ENCODE measurements at regions not wholly inside any gene's neighbourhood (a gene's known extent, or its start where the extent isn't known, plus 50 kb on each side); places are given as distances from the start of the nearest gene placed in this dataset.
"Not testable (repeated sequence)": the region's sequence is repeated elsewhere in the genome, so short reads cannot be mapped to it uniquely, and the experiment has no call there.

DNA sequence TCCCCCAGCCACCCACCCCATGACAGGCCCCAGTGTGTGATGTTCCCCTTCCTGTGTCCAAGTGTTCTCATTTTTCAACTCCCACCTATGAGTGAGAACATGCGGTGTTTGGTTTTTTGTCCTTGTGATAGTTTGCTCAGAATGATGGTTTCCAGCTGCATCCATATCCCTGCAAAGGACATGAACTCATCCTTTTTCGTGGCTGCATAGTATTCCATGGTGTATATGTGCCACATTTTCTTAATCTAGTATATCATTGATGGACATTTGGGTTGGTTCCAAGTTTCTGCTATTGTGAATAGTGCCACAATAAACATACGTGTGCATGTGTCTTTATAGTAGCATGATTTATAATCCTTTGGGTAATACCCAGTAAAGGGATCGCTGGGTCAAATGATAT lies 273.0 kb downstream of the TEX29 start:
- not testable (repeated sequence) for H3K27me3 ChIP-seq (ENCODE audit: low read depth, low read length); H3K4me1 ChIP-seq (ENCODE audit: control insufficient read depth in 1 of 2, insufficient read depth in 2 of 2, low read length in 2 of 2); H3K9me3 ChIP-seq (ENCODE audit: control insufficient read depth in 1 of 2, low read length in 2 of 2); H3K4me3 ChIP-seq (ENCODE audit: low read depth in 1 of 2, low read length in 2 of 2); H3K27ac ChIP-seq (ENCODE audit: low read length); H3K36me3 ChIP-seq (ENCODE audit: control insufficient read depth in 1 of 2, insufficient read depth in 2 of 2, low read length in 2 of 2)

DNA sequence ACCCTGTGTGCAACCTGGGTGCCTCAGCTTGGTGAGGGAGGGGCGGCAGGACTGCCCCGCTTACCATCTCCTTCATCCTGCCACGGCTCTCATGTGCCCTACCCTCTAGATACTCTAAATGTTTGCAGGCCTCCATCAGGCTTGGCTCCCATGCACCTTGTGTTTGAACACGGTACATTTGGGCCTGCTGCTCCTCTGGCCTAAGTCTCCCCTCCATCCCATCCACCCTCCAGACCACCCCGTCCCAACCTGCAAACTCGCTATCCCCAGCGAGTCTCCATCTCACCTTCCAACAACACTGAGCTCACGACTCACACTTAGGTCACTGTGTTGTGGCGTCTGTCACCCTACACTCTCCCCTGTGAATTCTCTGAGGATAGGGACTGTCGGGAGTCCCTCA lies 274.2 kb downstream of the TEX29 start:
- H3K4me1 ChIP-seq (ENCODE audit: control insufficient read depth in 1 of 2, insufficient read depth in 2 of 2, low read length in 2 of 2) = no peaks in the 10 kb centered on the region
- no peaks in the 10 kb centered on the region for H3K9me3 ChIP-seq (ENCODE audit: control insufficient read depth in 1 of 2, low read length in 2 of 2)
- H3K36me3 ChIP-seq (ENCODE audit: control insufficient read depth in 1 of 2, insufficient read depth in 2 of 2, low read length in 2 of 2) = no peaks in the 10 kb centered on the region
- H3K27me3 ChIP-seq (ENCODE audit: low read depth, low read length) = no peaks in the 10 kb centered on the region
- no peak overlapping the region for H3K4me3 ChIP-seq (ENCODE audit: low read depth in 1 of 2, low read length in 2 of 2)
- no peak overlapping the region for H3K27ac ChIP-seq (ENCODE audit: low read length)

DNA sequence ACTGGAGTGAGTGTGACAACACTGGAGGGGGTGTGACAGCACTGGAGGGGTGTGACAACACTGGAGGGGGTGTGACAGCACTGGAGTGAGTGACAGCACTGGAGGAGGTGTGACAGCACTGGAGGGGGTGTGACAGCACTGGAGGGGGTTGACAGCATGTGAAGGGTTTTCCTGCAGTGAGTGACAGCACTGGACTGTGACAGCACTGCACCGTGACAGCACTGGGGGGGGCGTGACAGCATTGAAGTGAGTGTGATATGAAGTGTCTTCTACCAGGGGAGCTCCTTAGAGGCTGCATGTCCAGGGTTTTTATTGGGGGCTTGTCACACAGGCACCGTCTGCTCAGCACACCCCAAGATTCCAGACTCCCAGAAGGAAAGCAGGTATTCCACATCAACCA lies 274.8 kb downstream of the TEX29 start:
- Histone ChIP-seq H3K36me3 (ENCODE audit: control insufficient read depth in 1 of 2, insufficient read depth in 2 of 2, low read length in 2 of 2) (no peaks in the 10 kb centered on the region), H3K27me3 (ENCODE audit: low read depth, low read length) (no peaks in the 10 kb centered on the region), H3K27ac (ENCODE audit: low read length) (no peak overlapping the region), H3K9me3 (ENCODE audit: control insufficient read depth in 1 of 2, low read length in 2 of 2) (no peaks in the 10 kb centered on the region), H3K4me3 (ENCODE audit: low read depth in 1 of 2, low read length in 2 of 2) (no peak overlapping the region), H3K4me1 (ENCODE audit: control insufficient read depth in 1 of 2, insufficient read depth in 2 of 2, low read length in 2 of 2) (no peaks in the 10 kb centered on the region)

DNA sequence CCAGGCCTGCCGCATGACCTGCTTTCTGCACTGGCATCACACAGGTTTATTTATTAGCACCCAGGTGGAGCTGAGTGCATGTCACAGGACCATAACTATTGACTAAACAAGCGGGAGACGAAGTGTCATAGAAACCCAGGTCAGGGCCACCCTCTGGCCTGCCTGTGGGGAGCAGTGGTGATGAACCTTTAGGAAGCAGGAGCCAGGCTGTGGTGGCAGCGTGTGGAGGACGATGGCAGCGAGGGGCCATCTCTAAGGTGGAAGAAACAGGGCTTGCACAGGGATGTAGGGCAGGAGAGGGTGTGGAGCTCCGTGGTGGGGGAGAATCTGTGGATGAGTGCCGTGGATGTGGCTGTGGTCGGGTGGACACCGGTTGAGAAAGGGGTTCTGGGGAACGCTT lies 275.3 kb downstream of the TEX29 start:
- Histone ChIP-seq H3K4me3 (ENCODE audit: low read depth in 1 of 2, low read length in 2 of 2) (no peak overlapping the region), H3K27me3 (ENCODE audit: low read depth, low read length) (no peaks in the 10 kb centered on the region), H3K4me1 (ENCODE audit: control insufficient read depth in 1 of 2, insufficient read depth in 2 of 2, low read length in 2 of 2) (no peaks in the 10 kb centered on the region), H3K27ac (ENCODE audit: low read length) (no peak overlapping the region), H3K36me3 (ENCODE audit: control insufficient read depth in 1 of 2, insufficient read depth in 2 of 2, low read length in 2 of 2) (no peaks in the 10 kb centered on the region), H3K9me3 (ENCODE audit: control insufficient read depth in 1 of 2, low read length in 2 of 2) (no peaks in the 10 kb centered on the region)

DNA sequence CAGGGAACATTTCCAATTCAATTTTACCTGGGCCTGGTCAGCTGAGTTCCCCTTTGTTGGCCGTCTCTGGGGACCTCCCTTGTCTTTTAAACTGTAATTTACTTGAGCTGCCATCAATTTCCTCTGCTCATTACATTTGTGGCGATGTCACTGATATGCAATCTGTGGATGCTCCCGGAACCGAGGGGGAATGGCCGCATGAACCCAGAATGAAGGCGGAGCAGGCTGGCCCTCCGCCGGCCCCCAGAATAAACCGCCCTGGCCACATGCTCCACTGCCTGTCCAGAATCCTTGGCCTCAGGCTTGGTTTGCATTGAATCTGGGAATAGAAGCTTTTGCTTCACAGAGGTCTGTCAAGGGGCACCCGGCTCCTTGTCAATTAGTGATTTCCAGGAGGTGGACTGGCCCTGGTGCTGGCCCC lies 276.8 kb downstream of the TEX29 start:
- Histone ChIP-seq H3K36me3 (ENCODE audit: control insufficient read depth in 1 of 2, insufficient read depth in 2 of 2, low read length in 2 of 2) (no peaks in the 10 kb centered on the region), H3K27ac (ENCODE audit: low read length) (no peak overlapping the region), H3K4me3 (ENCODE audit: low read depth in 1 of 2, low read length in 2 of 2) (no peak overlapping the region), H3K27me3 (ENCODE audit: low read depth, low read length) (no peaks in the 10 kb centered on the region), H3K9me3 (ENCODE audit: control insufficient read depth in 1 of 2, low read length in 2 of 2) (no peaks in the 10 kb centered on the region), H3K4me1 (ENCODE audit: control insufficient read depth in 1 of 2, insufficient read depth in 2 of 2, low read length in 2 of 2) (no peaks in the 10 kb centered on the region)

DNA sequence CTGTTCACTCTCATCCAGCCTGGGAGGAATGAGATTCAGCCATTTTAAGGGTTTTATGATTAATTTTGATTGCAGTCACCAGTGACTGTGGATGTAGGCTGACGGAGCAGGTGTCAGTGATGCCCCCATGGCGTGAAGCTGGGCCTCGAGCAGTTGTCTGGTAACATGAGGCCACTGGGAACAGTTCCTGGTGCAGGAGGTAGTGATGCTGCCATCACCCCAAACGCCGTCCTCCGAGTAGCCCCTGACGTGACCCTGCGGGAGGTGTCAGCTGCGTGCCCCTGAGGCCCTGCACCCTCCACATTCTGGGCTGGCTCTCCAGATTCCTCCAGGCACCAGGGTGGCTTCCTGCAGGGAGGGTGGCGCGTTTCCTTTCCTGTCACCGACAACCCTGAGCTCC lies 277.2 kb downstream of the TEX29 start:
- Histone ChIP-seq H3K4me1 (ENCODE audit: control insufficient read depth in 1 of 2, insufficient read depth in 2 of 2, low read length in 2 of 2) (no peaks in the 10 kb centered on the region), H3K27me3 (ENCODE audit: low read depth, low read length) (no peaks in the 10 kb centered on the region), H3K27ac (ENCODE audit: low read length) (no peak overlapping the region), H3K4me3 (ENCODE audit: low read depth in 1 of 2, low read length in 2 of 2) (no peak overlapping the region), H3K36me3 (ENCODE audit: control insufficient read depth in 1 of 2, insufficient read depth in 2 of 2, low read length in 2 of 2) (no peaks in the 10 kb centered on the region), H3K9me3 (ENCODE audit: control insufficient read depth in 1 of 2, low read length in 2 of 2) (no peaks in the 10 kb centered on the region)

DNA sequence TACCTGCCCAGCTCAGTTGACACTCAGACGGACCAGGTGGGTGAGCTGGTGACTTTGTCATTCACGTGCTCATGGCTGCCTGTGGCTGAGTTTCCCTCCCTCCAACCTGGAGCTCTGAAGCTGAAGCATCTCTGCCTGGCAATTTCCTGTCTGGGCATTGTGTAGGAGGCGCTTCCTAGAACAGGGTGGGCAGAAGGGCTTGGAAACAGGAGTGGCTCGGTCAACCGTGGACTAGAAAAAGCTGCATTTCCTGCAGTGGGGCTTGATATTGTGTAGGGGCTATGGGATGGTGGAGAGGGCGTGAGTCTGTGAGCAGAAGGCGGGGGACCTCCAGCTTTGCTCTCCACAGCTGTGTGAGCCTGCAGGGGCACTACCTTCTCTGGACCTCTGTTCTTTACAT lies 278.3 kb downstream of the TEX29 start:
- no peak overlapping the region for H3K27ac ChIP-seq (ENCODE audit: low read length)
- no peaks in the 10 kb centered on the region for H3K36me3 ChIP-seq (ENCODE audit: control insufficient read depth in 1 of 2, insufficient read depth in 2 of 2, low read length in 2 of 2)
- H3K4me3 ChIP-seq (ENCODE audit: low read depth in 1 of 2, low read length in 2 of 2) = no peak overlapping the region
- H3K27me3 ChIP-seq (ENCODE audit: low read depth, low read length) = no peaks in the 10 kb centered on the region
- no peaks in the 10 kb centered on the region for H3K9me3 ChIP-seq (ENCODE audit: control insufficient read depth in 1 of 2, low read length in 2 of 2)
- no peaks in the 10 kb centered on the region for H3K4me1 ChIP-seq (ENCODE audit: control insufficient read depth in 1 of 2, insufficient read depth in 2 of 2, low read length in 2 of 2)

DNA sequence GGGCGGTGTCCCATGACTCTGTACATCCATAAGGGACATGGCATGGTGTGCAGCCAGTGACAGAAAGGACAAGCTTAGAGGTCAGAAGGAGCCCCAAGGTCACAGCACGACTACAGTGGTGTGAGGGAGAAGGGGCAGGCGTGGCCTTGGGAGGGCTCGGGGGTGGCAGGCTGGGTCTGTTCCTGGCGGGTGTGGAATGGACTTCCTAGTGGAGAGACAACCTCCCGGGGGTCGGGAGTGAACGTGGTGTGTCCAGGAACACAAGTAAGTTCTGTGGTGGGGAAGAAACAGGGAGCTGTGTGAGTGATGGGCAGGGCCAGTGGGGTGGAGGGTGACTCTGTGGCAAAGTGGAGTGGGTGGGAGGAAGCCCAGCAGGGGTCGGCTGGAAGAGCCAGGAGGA lies 279.3 kb downstream of the TEX29 start:
- Histone ChIP-seq H3K9me3 (ENCODE audit: control insufficient read depth in 1 of 2, low read length in 2 of 2) (no peaks in the 10 kb centered on the region), H3K27ac (ENCODE audit: low read length) (no peak overlapping the region), H3K4me3 (ENCODE audit: low read depth in 1 of 2, low read length in 2 of 2) (no peak overlapping the region), H3K4me1 (ENCODE audit: control insufficient read depth in 1 of 2, insufficient read depth in 2 of 2, low read length in 2 of 2) (no peaks in the 10 kb centered on the region), H3K36me3 (ENCODE audit: control insufficient read depth in 1 of 2, insufficient read depth in 2 of 2, low read length in 2 of 2) (no peaks in the 10 kb centered on the region), H3K27me3 (ENCODE audit: low read depth, low read length) (no peaks in the 10 kb centered on the region)

DNA sequence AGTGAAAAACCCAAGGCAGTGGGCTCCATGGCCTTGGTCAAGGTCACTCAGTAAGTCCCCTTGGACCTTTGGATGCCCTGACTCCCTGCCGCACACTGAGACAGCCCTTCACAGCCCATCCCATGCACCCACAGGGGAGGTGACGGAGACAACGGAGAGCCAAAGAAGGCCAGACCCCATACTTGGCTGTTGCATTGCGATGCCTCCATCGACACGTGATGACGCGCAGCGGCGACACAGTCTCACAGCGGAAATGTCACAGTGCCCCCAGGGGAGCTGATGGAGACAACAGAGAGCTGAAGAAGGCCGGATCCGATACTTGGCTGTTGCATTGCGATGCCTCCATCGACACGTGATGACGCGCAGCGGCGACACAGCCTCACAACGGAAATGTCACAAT lies 282.4 kb downstream of the TEX29 start:
- H3K4me3 ChIP-seq (ENCODE audit: low read depth in 1 of 2, low read length in 2 of 2) = no peak overlapping the region
- no peaks in the 10 kb centered on the region for H3K4me1 ChIP-seq (ENCODE audit: control insufficient read depth in 1 of 2, insufficient read depth in 2 of 2, low read length in 2 of 2)
- no peaks in the 10 kb centered on the region for H3K36me3 ChIP-seq (ENCODE audit: control insufficient read depth in 1 of 2, insufficient read depth in 2 of 2, low read length in 2 of 2)
- no peak overlapping the region for H3K27ac ChIP-seq (ENCODE audit: low read length)
- H3K9me3 ChIP-seq (ENCODE audit: control insufficient read depth in 1 of 2, low read length in 2 of 2) = no peaks in the 10 kb centered on the region
- H3K27me3 ChIP-seq (ENCODE audit: low read depth, low read length) = no peaks in the 10 kb centered on the region

DNA sequence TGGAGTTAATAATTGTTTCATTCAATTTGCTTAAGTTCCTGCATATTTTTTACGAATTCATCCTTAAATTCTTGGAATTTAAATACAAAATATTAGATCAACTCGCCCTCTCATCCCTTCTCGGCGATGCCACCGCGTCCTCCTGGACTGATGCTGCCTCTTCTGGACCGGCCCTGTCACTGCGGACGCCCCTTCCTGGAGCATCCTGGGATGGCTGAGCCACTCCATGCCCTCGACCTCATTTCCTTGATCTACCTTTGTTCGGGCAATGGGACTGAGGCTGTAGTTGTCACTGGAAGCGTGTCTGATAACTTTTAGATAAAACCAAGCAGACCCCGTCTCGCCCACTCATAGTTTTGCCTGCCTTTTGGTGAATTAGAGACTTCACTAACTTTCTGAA lies 283.7 kb downstream of the TEX29 start:
- H3K27me3 ChIP-seq (ENCODE audit: low read depth, low read length) = no peaks in the 10 kb centered on the region
- no peaks in the 10 kb centered on the region for H3K9me3 ChIP-seq (ENCODE audit: control insufficient read depth in 1 of 2, low read length in 2 of 2)
- no peak overlapping the region for H3K27ac ChIP-seq (ENCODE audit: low read length)
- no peaks in the 10 kb centered on the region for H3K36me3 ChIP-seq (ENCODE audit: control insufficient read depth in 1 of 2, insufficient read depth in 2 of 2, low read length in 2 of 2)
- no peaks in the 10 kb centered on the region for H3K4me1 ChIP-seq (ENCODE audit: control insufficient read depth in 1 of 2, insufficient read depth in 2 of 2, low read length in 2 of 2)
- H3K4me3 ChIP-seq (ENCODE audit: low read depth in 1 of 2, low read length in 2 of 2) = no peak overlapping the region

DNA sequence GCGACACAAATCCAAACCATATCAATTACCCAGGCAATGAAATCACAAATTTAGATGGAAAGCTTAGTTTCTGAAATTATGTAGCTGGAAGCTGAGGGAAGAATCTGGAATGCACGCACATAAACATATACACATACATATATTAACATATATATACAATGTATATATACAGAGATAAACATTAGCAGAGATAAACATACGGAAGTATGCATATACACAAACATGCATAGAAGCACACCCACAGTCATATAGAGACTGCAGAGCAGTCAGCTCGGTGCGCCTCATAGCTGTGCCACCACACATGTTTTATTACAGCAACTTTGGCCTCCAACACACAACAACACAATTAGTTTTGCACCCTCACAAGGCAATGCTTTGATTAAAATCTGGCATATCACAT lies 288.1 kb downstream of the TEX29 start:
- Histone ChIP-seq H3K4me3 (ENCODE audit: low read depth in 1 of 2, low read length in 2 of 2) (no peak overlapping the region), H3K36me3 (ENCODE audit: control insufficient read depth in 1 of 2, insufficient read depth in 2 of 2, low read length in 2 of 2) (no peaks in the 10 kb centered on the region), H3K4me1 (ENCODE audit: control insufficient read depth in 1 of 2, insufficient read depth in 2 of 2, low read length in 2 of 2) (no peaks in the 10 kb centered on the region), H3K9me3 (ENCODE audit: control insufficient read depth in 1 of 2, low read length in 2 of 2) (no peaks in the 10 kb centered on the region), H3K27ac (ENCODE audit: low read length) (no peak overlapping the region), H3K27me3 (ENCODE audit: low read depth, low read length) (no peaks in the 10 kb centered on the region)

DNA sequence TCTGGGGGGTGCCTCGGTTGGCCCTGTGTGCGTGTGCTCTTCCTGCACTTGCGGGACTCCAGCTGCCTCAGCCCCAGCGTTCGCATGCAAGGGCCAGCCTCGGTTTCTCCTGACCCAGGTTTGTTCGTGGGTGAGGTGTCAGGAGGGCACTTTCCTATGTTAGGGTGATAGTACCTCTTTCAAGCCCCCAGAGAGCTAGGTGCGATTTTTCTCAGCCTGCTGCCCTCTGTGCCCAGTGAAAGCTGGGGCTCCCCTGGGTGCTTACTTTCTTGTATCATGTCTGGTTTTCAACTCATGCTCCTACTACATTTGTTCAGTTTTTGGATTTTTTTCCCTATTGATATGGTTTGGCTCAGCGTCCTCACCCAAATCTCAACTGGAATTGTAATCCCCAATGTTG lies 289.2 kb downstream of the TEX29 start:
- H3K9me3 ChIP-seq (ENCODE audit: control insufficient read depth in 1 of 2, low read length in 2 of 2) = no peaks in the 10 kb centered on the region
- no peaks in the 10 kb centered on the region for H3K36me3 ChIP-seq (ENCODE audit: control insufficient read depth in 1 of 2, insufficient read depth in 2 of 2, low read length in 2 of 2)
- H3K4me3 ChIP-seq (ENCODE audit: low read depth in 1 of 2, low read length in 2 of 2) = no peak overlapping the region
- no peaks in the 10 kb centered on the region for H3K27me3 ChIP-seq (ENCODE audit: low read depth, low read length)
- H3K27ac ChIP-seq (ENCODE audit: low read length) = no peak overlapping the region
- no peaks in the 10 kb centered on the region for H3K4me1 ChIP-seq (ENCODE audit: control insufficient read depth in 1 of 2, insufficient read depth in 2 of 2, low read length in 2 of 2)

Measured in muscle layer of duodenum (tissue), 2 donors.